H9 (cell line): ENCODE measurements at regions not wholly inside any gene's neighbourhood (a gene's known extent, or its start where the extent isn't known, plus 50 kb on each side); places are given as distances from the start of the nearest gene placed in this dataset.

Experiments used
- DNase-seq: peaks from one replicate; pipeline ENCODE4 v3.0.0-alpha.2; 2017
- H2AFZ ChIP-seq: one replicate; pipeline ENCODE4 v1.6.1; 2013; ENCODE audit warnings: mild to moderate bottlenecking, low read length, control low read depth, moderate library complexity
- H2AK5ac ChIP-seq: 2 replicates; pipeline ENCODE4 v1.6.1; 2013; ENCODE audit warnings: low read length, control low read depth, mixed read lengths; ENCODE audit not compliant: insufficient read length
- H2BK120ac ChIP-seq: one replicate; pipeline ENCODE4 v1.6.1; 2013; ENCODE audit warnings: low read depth, mild to moderate bottlenecking, low read length, control low read depth, inconsistent platforms; ENCODE audit not compliant: poor library complexity, severe bottlenecking
- H2BK12ac ChIP-seq: 2 replicates; pipeline ENCODE4 v1.6.1; 2013; ENCODE audit warnings: low read length, control low read depth, mixed read lengths, low read depth; ENCODE audit not compliant: insufficient read length
- H2BK15ac ChIP-seq: 2 replicates; pipeline ENCODE4 v1.6.1; 2013; ENCODE audit warnings: low read depth, low read length, control low read depth
- H2BK20ac ChIP-seq: one replicate; pipeline ENCODE4 v1.6.1; 2013; ENCODE audit warnings: low read depth, mild to moderate bottlenecking, low read length, control low read depth, inconsistent platforms; ENCODE audit not compliant: poor library complexity, severe bottlenecking
- H2BK5ac ChIP-seq: 2 replicates; pipeline ENCODE4 v1.6.1; 2013; ENCODE audit warnings: low read length, control low read depth, mixed read lengths; ENCODE audit not compliant: insufficient read length
- H3K14ac ChIP-seq: 2 replicates; pipeline ENCODE4 v1.6.1; 2013; ENCODE audit warnings: low read length, control low read depth; ENCODE audit not compliant: insufficient read depth
- H3K18ac ChIP-seq: 2 replicates; pipeline ENCODE4 v1.6.1; 2013; ENCODE audit warnings: low read depth, mild to moderate bottlenecking, mixed read lengths, low read length, control low read depth; ENCODE audit not compliant: insufficient read length
- H3K23ac ChIP-seq: 2 replicates; pipeline ENCODE4 v1.6.1; 2013; ENCODE audit warnings: low read length, control low read depth, mixed read lengths, low read depth; ENCODE audit not compliant: insufficient read length
- H3K23me2 ChIP-seq: 2 replicates; pipeline ENCODE4 v1.6.1; 2013; ENCODE audit warnings: low read depth, mild to moderate bottlenecking, mixed read lengths, low read length, control low read depth; ENCODE audit not compliant: insufficient read length, poor library complexity, severe bottlenecking
- H3K27ac ChIP-seq: 2 replicates; pipeline ENCODE4 v1.5.1; 2013; ENCODE audit warnings: low read length, control low read depth, mixed read lengths, low read depth; ENCODE audit not compliant: insufficient read length
- H3K27me3 ChIP-seq: 2 replicates; pipeline ENCODE4 v1.6.1; 2013; ENCODE audit warnings: low read length, control low read depth, inconsistent platforms; ENCODE audit not compliant: insufficient read depth
- H3K4ac ChIP-seq: 2 replicates; pipeline ENCODE4 v1.6.1; 2013; ENCODE audit warnings: low read depth, mild to moderate bottlenecking, control low read depth, inconsistent platforms, low read length, moderate library complexity
- H3K4me1 ChIP-seq: 2 replicates; pipeline ENCODE4 v1.6.1; 2013; ENCODE audit warnings: low read length, control low read depth, inconsistent platforms; ENCODE audit not compliant: insufficient read depth
- H3K4me2 ChIP-seq: 2 replicates; pipeline ENCODE4 v1.6.1; 2013; ENCODE audit warnings: low read length, control low read depth, mixed read lengths; ENCODE audit not compliant: insufficient read length, insufficient read depth
- H3K56ac ChIP-seq: 2 replicates; pipeline ENCODE4 v1.6.1; 2013; ENCODE audit warnings: low read depth, mild to moderate bottlenecking, mixed read lengths, low read length, control low read depth; ENCODE audit not compliant: insufficient read length
- H3K79me1 ChIP-seq: 2 replicates; pipeline ENCODE4 v1.6.1; 2013; ENCODE audit warnings: low read depth, mild to moderate bottlenecking, moderate library complexity, low read length, control low read depth, inconsistent platforms; ENCODE audit not compliant: insufficient read depth, poor library complexity, severe bottlenecking
- H3K79me2 ChIP-seq: 2 replicates; pipeline ENCODE4 v1.6.1; 2013; ENCODE audit warnings: low read length, control low read depth, inconsistent platforms; ENCODE audit not compliant: insufficient read depth
- H3K9ac ChIP-seq: 2 replicates; pipeline ENCODE4 v1.6.1; 2013; ENCODE audit warnings: low read length, control low read depth, mixed read lengths; ENCODE audit not compliant: insufficient read length; ENCODE audit errors: extremely low read depth
- H3K9me3 ChIP-seq: one replicate; pipeline ENCODE4 v1.6.1; 2013; ENCODE audit warnings: low read depth, low read length, inconsistent platforms; ENCODE audit not compliant: control insufficient read depth
- H3T11ph ChIP-seq: one replicate; pipeline ENCODE4 v1.6.1; 2013; ENCODE audit warnings: mild to moderate bottlenecking, low read length, control low read depth, inconsistent platforms
- H4K20me1 ChIP-seq: one replicate; pipeline ENCODE4 v1.6.1; 2013; ENCODE audit not compliant: control insufficient read depth, insufficient read length, insufficient read depth
- H4K5ac ChIP-seq: 2 replicates; pipeline ENCODE4 v1.6.1; 2013; ENCODE audit warnings: low read depth, mild to moderate bottlenecking, mixed read lengths, low read length, control low read depth; ENCODE audit not compliant: insufficient read length
- H4K8ac ChIP-seq: replicated peaks from 2 replicates; pipeline ENCODE4 v1.6.1; 2013; ENCODE audit warnings: low read length, control low read depth, mixed read lengths, low read depth; ENCODE audit not compliant: insufficient read length
- H4K91ac ChIP-seq: 2 replicates; pipeline ENCODE4 v1.6.1; 2013; ENCODE audit warnings: low read depth, mild to moderate bottlenecking, moderate library complexity, mixed read lengths, low read length, control low read depth; ENCODE audit not compliant: insufficient read length
- H3K27ac Mint-ChIP-seq, 3 experiments: 2 replicates in 2 of 3; 3 replicates in 1 of 3; pipeline ENCODE4 v1.8.0; 2020 to 2021; ENCODE audit warnings: mixed read lengths in 3 of 3, mild to moderate bottlenecking in 1 of 3, moderate library complexity in 1 of 3
- H3K27me3 Mint-ChIP-seq: 2 replicates; pipeline ENCODE4 v1.8.0; 2021; ENCODE audit warnings: low read depth, mild to moderate bottlenecking, moderate library complexity, mixed read lengths
- H3K36me3 Mint-ChIP-seq, 3 experiments: 2 replicates in 2 of 3; 3 replicates in 1 of 3; pipeline ENCODE4 v1.8.0; 2020 to 2021; ENCODE audit warnings: low read depth in 3 of 3, mixed read lengths in 3 of 3; ENCODE audit not compliant: insufficient read depth in 1 of 3
- H3K4me1 Mint-ChIP-seq, 2 experiments: 2 replicates each; pipeline ENCODE4 v1.8.0; 2020; ENCODE audit warnings: mixed read lengths in 2 of 2
- H3K4me3 Mint-ChIP-seq, 2 experiments: 2 replicates in 1 of 2; 3 replicates in 1 of 2; pipeline ENCODE4 v1.8.0; 2020 to 2021; ENCODE audit warnings: mild to moderate bottlenecking in 2 of 2, mixed read lengths in 2 of 2, moderate library complexity in 1 of 2
- H3K9me3 Mint-ChIP-seq, 2 experiments: 2 replicates in 1 of 2; 3 replicates in 1 of 2; pipeline ENCODE4 v1.8.0; 2020; ENCODE audit warnings: mild to moderate bottlenecking in 2 of 2, mixed read lengths in 2 of 2, moderate library complexity in 1 of 2
- WGBS: extraction: QIAGEN DNeasy Blood & Tissue Kit; methylation state at CpG from one replicate; pipeline ENCODE4 v1.1.7; 2013; ENCODE audit warnings: missing lambda C conversion rate, low lambda C conversion rate, mixed read lengths; ENCODE audit not compliant: insufficient read length; ENCODE audit errors: extremely low coverage; 5-methylcytosine and 5-hydroxymethylcytosine counted together
- TF ChIP-seq, protein P1 (sequence below): fragments of 200-600 bp; sonication (generic); conservative IDR thresholded peaks from 3 replicates; pipeline ENCODE4 v1.8.0; 2021; ENCODE audit warnings: antibody characterized with exemption, mild to moderate bottlenecking

DNA sequence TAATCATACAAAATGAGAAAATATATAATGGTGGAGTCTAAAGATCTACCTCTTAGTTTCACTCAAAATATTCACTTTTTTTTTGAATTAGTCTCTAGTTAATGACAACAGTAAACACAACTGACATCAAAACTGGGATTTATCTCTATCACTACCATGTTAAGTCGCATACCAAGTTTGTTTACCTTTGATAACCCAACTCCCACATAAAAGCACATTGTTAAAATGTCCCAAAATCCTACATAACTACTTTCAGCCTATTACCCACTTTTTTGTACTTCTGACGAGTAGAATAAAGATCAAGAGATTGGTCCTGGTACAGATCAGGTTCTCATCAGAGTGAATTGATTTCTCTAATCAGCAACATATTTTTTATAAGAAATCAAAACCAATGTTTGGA, 518.5 kb downstream of the EPHA3 start:
- Histone ChIP-seq H3K23me2 (no peaks in the 10 kb centered on the region), H4K91ac (no peak overlapping the region), H2BK12ac (no peak overlapping the region), H4K5ac (no peak overlapping the region), H3K4me1 (no peaks in the 10 kb centered on the region), H3K23ac (no peak overlapping the region), H3K9ac (no peak overlapping the region), H4K20me1 (no peaks in the 10 kb centered on the region), H2AFZ (no peak overlapping the region), H3K79me2 (no peaks in the 10 kb centered on the region), H2BK20ac (no peak overlapping the region), H3K27ac (no peak overlapping the region), H3K56ac (no peak overlapping the region), H3K14ac (no peak overlapping the region), H2BK5ac (no peak overlapping the region), H3K4me2 (no peak overlapping the region), H3K27me3 (no peaks in the 10 kb centered on the region), H2BK15ac (no peak overlapping the region), H3T11ph (no peak overlapping the region), H2BK120ac (no peak overlapping the region), H3K79me1 (no peaks in the 10 kb centered on the region), H2AK5ac (no peak overlapping the region), H3K9me3 (no peaks in the 10 kb centered on the region), H4K8ac (no peak overlapping the region), H3K18ac (no peak overlapping the region), H3K4ac (no peak overlapping the region)
- Mint-ChIP-seq H3K9me3 (no peaks in the 10 kb centered on the region), H3K4me1 (no peaks in the 10 kb centered on the region), H3K27ac (no peak overlapping the region), H3K27me3 (no peaks in the 10 kb centered on the region), H3K36me3 (no peaks in the 10 kb centered on the region; a peak in 1 of 7 replicates), H3K4me3 (no peak overlapping the region)
- DNase-seq, result no peak
- TF ChIP-seq, protein P1, sequence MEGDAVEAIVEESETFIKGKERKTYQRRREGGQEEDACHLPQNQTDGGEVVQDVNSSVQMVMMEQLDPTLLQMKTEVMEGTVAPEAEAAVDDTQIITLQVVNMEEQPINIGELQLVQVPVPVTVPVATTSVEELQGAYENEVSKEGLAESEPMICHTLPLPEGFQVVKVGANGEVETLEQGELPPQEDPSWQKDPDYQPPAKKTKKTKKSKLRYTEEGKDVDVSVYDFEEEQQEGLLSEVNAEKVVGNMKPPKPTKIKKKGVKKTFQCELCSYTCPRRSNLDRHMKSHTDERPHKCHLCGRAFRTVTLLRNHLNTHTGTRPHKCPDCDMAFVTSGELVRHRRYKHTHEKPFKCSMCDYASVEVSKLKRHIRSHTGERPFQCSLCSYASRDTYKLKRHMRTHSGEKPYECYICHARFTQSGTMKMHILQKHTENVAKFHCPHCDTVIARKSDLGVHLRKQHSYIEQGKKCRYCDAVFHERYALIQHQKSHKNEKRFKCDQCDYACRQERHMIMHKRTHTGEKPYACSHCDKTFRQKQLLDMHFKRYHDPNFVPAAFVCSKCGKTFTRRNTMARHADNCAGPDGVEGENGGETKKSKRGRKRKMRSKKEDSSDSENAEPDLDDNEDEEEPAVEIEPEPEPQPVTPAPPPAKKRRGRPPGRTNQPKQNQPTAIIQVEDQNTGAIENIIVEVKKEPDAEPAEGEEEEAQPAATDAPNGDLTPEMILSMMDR, result no peak
- no CpG with 5 or more reads among the region's 2 CpGs for WGBS
